GM19455 (cell line): ENCODE measurements at regions not wholly inside any gene's neighbourhood (a gene's known extent, or its start where the extent isn't known, plus 50 kb on each side); places are given as distances from the start of the nearest gene placed in this dataset.
"Not testable (repeated sequence)": the region's sequence is repeated elsewhere in the genome, so short reads cannot be mapped to it uniquely, and the experiment has no call there.

Experiments used
- ATAC-seq: cut with Tn5 transposase; IDR thresholded peaks from one replicate; pipeline ENCODE4 v1.9.1; 2021; ENCODE audit not compliant: unreplicated experiment

DNA sequence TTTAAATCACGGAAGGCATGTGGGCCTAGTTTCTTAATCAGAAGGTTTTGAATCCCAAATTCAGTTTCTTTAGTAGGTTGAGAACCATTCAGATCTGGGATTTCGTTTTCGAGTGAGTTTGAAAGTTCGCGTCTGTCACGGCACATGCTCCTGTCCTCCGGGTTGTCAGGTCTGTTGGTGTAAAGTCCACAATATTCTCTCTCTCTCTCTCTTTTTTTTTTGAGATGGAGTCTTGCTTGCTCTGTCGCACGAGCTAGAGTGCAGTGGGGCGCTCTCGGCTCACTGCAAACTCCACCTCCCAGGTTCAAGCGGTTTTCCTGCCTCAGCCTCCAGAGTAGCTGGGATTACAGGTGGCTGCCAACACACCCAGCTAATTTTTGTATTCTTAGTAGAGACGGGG is 4390.6 kb upstream of the TPTE start:
- not testable (repeated sequence) for ATAC-seq

DNA sequence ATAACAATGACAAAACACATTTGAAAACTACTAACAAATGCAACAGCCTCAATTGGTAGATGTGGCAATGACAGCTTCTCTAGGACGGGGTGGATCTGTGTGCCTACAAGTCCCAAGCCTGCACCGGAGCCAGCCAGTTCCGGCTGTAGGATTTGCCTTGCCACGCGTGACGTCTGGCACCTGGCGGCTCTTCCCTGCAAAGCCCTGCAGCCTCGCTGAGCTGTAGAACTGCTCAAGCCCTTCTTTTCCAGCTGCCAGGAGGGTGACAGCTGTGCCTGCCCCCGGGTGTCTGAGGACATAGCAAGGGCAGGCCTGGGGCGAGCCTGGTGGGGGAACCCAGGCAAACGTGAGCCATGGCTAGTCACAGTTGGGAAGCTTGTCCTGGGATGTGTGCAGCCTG is 4388.0 kb upstream of the TPTE start:
- ATAC-seq, result not testable (repeated sequence)

DNA sequence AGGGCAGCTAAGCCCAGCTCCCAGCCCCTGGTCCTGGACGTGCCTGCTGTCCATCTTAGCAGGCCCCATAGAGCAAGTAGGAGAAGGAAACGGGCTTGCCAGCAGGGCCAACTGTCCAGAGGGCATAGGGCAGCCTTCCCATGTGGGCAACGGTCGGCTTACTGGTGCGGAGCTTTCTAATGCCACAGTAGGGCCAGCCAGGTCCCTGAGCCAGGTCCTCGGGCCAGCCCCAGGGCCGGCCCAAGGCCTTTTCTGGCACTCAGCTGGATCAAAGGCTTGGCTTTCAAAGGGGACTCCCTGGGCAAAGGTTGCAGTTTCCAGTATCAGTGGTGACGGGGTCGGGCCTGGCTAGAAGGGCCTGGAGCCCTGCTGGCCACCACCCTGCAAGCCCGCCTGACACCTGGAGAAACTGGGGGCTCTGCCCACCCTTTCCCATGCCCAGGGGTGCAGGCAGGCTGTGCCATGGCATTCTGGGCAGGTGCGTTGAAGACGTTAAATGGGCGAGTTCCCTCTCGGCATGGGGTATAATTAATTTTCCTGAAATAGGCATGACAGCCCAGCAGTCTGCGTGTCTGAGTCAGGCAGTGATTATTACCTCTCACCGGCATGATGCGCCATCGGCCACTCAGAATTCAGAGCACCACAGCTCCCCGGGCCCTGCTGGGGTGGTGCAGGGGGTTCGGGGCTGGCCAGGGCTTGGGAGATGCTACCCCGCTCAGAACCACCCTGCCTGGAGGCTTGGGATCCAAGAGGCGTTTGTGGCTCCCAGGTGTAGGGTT is 4387.3 kb upstream of the TPTE start:
- ATAC-seq, result not testable (repeated sequence)

DNA sequence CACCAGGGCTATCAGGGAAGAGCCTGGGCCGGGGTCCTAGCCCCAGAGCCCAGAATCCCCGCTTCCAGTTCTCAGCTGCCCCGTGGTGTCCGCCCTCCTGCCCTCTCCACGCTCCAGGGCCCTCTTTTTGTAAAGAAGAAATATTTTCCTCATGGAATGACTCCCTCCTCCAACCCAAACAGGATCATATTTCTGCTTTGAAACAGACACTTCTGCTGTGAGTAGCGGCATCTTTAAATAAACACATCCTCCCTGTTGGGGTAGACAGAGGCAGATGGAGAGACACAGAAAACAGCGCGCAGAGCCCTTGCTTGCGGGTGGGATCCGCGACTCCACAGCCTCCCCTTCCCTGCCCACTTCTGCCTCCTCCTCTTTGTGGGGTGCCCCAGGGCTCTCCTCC is 4384.7 kb upstream of the TPTE start:
- not testable (repeated sequence) for ATAC-seq

DNA sequence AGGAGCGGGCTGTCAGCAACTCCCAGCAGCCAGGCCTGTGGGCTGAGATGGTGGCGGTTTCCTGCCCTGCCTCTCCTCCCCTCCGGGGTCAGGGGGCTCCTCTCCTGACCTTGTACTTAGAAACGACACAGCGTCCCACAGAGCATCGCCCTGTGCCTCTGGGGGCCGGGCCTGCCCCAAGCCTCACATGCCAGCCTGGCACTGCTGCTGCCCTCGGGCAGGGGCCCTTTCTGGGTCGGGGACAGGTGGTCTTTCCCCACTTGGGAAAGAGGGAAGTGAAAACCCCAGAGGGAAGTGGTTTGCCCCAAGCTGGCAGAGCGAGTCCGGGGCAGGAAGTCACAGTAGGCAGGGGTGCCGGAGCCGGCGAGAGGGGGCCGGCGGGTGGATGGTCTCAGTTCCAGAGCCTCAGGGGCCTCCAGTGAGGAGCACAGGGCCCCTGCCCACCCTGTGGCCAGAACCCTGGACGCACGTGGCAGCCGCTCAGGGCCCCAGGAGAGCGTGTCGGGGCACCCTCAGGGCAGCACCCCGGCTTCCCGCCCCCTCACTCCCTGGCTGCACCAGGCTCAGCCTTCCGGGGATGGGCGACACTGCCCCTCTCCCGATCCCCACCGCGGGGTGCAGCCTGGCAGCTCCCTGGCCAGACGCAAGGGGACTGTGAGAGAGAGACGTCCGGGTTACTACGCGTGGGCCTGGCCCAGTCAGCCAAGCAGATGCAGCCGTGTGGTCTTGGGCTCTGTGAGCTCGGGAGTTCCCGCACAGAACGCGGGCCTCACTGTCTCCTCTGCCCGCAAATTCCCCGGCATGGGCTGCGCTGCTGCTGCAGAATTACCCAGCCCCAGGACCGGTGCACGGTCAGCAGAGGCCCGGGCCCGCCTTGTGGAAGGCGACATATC is 4382.9 kb upstream of the TPTE start:
- not testable (repeated sequence) for ATAC-seq

DNA sequence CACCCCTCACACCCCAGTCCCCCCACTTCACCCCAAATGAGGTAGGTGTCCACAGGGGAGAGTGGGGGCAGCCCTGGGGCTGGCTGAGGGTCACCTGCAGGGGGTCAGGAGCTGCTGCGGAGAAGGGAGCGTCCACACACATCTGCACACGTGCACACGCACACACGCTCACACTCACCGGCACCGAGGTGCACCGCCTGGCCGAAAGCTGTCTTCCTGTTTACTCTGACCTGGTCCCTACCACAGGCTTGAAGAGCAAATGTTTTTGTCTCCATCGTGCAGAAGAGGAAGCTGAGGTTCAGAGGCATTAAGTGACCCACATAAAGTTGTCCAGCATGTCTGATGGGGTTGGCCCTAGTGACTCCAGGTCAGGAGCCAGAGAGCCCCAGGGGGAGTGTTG is 4382.1 kb upstream of the TPTE start:
- not testable (repeated sequence) for ATAC-seq

DNA sequence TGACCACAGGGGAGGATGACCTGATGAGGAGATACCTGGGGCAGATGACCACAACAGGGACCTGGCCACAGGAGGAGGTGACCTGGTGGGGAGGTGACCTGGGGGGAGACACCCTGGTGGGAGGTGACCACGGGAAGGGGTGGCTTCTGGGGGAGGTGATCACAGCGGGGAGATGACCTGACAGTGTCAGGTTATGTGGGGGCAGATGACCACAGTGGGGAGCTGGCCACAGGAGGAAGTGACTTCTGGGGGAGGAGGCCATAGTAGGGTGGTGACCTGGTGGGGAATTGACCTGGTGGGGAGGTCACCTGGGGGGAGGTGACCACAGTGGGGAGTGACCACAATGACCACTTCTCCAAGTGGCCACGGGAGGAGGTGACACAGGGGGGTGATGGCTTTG is 4381.5 kb upstream of the TPTE start:
- ATAC-seq, result not testable (repeated sequence)

DNA sequence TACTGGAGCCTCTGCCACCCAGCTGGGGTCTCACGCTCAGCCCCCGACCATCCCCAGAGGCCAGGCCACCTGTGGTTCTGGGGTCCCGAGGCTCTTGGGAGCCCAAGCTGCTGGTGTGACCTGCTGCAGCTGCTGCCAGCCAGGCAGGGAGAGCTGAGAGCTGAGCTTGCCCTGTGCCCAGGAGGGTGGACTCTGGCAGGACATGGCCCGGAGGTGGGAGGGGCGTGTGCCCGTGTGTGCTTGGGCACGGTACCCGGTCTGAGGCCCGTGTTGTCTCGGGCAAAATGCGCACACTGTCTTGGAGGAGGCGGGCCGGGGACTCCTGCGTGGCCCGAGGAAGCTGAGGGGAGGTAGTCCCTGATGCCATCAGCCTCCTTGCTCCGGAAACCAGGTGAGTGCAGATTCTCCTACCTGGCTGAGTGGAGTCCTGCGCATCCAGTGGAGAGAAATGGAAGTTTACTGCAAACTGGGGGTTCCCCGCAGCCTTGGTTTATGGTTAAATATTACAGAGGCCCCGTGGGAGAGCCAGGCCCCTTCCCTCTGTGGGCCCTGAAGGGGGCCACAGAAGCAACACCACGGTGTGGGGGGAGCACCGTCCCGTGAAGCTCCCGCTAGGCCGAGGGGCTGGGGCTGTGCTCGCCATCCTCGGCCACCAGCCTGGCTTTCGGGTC is 4380.8 kb upstream of the TPTE start:
- ATAC-seq, result not testable (repeated sequence)

DNA sequence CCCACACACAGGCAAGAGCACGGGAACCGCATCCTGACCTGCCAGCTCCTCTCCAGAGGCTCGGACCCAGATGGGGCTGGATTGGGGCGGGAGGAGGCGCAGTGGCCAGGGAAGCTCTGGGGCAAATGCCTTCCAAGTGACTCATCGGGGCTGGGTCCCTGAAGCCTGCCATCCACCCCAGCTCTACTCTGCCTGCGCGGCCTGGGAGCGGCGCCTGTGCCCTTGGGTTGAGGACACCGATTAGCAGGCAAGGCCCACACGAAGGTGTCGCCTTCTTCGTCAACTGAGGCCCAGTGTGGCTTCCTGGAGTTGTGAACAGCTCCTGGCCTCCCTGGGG is 4380.3 kb upstream of the TPTE start:
- not testable (repeated sequence) for ATAC-seq

DNA sequence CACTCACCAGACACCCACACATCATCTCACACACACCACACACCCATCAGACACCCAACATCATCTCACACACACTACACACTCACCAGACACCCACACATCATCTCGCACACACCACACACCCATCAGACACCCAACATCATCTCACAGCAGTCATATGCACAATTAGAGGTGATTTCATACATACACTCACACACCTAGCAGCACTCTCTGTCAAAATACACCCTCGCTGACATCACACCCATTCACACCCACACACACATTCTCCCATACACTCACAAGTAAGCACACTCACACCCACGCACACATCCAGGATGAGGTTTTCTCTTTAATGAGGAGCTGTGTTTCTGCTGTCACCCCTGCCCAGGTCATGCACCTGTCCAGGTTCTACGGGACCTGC is 4368.2 kb upstream of the TPTE start:
- not testable (repeated sequence) for ATAC-seq

DNA sequence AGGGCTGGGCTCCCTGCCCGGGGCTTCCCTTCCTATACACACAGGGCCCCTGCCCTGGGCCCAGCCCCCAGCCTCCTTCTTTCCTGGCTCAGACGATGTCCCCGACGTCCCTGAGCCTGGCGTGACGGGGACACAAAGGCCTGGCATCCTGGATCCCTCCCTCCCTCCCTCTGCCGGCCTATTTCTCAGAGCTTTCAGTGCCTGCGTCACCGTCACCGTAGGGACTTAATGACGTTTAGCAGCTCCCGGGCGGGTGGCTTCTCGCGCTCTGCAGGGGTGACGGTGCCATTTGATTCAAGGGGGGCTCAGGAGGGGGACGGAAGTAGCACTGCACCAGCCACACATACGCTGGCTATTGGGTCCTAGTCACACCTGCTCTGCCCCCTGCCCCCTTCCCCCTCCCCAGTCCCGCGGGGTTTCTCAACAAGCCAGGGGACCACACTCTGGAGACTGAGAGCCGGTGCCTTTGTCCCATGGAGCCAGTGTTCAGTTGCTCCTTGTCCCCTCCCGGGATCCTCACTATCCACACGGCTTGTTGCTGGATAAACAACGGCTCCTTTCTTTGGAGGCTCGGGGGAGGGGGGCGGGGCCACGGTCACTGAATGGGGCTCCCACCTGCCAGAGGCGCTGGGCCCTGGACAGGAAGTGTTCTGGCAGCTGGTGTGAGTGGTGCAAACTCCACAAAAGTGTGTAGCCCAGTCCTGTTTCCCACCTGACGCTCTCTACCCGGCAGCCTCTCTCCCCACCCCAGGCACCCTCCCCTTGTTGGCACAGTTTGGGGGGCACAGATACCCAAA is 4366.7 kb upstream of the TPTE start:
- not testable (repeated sequence) for ATAC-seq

DNA sequence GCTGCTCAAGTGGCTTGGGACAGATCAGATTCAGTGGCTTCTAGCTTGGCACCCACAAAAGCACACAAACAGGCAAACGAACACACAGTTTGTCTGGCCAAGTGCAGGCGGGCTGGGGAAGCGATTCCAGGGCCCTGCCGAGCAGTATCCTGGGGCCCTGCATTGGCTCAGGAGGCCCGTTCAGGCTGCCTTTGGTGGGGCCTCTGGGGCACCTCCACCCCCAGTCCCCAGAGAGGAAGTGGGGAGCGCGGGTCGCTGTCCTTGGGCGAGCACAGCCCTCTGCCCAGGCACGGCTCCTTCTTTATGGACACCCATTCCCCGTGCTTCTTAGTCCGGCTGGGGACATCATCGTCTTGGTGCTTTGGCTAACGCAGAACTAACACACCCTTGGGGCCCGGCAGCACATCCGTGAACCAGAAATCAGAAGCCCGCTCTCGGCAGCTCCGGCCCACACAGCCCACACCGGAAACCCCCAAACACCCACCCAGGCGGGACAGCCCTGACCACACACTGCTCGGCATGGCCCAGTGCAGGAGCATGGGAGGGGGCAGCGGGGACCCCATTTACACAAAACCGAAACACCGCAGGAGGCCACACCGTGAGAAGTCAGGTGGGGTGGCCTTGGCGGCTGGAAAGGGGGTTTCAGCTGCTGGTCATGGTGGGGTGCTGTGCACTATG is 4364.5 kb upstream of the TPTE start:
- ATAC-seq, result not testable (repeated sequence)

DNA sequence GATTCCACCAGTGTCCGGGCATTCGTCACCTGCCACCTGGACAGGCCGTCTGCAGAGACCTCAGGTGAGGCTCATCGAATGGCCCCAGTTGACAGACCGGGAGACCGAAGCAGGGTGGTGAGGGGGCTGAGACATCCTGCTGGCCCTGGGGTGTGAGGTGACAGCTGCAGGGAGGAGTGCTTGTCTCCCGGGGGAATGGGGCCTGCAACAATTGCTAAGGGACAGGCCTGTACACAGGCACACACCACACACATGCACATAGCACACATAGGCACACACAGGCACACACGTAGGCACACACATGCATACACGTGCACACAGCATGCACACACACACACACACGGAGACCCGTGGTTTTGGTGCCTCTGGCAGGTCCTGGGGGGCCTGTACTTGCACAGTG is 4363.9 kb upstream of the TPTE start:
- not testable (repeated sequence) for ATAC-seq

DNA sequence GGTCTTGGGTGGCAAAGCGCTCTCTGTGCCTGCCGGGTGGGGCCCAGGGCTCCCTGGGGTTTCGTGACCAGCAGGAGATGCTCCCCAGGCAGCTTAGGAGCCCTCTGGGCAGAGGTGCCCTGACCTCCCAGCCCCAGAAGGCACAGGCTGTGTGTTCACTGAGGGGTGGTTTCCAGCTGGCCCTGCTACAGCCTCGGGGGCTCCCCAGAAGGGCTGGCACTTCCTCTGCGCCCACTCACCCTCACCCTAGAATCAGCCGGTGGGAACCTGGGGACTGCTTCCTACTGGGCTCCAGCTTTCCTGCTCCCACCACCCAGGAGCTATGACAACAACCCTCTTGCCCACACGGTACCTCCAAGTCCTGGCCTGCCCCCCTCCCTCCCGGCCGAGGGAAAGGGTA is 4363.2 kb upstream of the TPTE start:
- not testable (repeated sequence) for ATAC-seq
